Choroid plexus epithelial cell (primary cell): ENCODE measurements at regions not wholly inside any gene's neighbourhood (a gene's known extent, or its start where the extent isn't known, plus 50 kb on each side); places are given as distances from the start of the nearest gene placed in this dataset.
"Not testable (repeated sequence)": the region's sequence is repeated elsewhere in the genome, so short reads cannot be mapped to it uniquely, and the experiment has no call there.

Experiments used
- DNase-seq: peaks from one replicate; pipeline ENCODE4 v3.0.0-alpha.2; 2010; ENCODE audit warnings: low read depth
- H3K4me3 ChIP-seq: 2 replicates; pipeline ENCODE4 v1.5.1; 2011; ENCODE audit warnings: low read depth, mild to moderate bottlenecking, control low read depth, low read length, moderate library complexity
- TF ChIP-seq, protein P1 (sequence below): conservative IDR thresholded peaks from 2 replicates; pipeline ENCODE4 v1.5.1; 2011; ENCODE audit warnings: low read depth, mild to moderate bottlenecking, control low read depth, inconsistent platforms, low read length, moderate library complexity

DNA sequence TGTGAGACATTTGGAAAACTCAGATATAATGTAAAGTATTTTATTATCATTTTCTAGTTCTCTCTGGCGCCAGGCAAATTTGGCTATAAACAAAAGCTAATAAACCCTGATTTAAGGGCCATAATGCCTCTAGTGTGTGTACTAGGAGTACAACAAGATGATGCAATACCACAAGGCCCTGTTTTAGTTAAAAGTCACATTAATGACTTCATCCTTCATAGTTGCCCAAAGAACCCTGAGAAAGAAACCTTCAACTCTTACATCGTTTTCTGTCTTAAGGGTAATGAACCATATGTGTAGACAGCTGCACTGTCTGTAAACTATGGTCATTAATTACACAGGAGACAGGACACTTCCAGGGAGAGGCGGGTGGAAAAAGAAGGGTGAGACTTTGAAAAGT is 538.4 kb downstream of the FAM181B start:
- H3K4me3 ChIP-seq, result no peak overlapping the region
- no peak for DNase-seq
- TF ChIP-seq, protein P1, sequence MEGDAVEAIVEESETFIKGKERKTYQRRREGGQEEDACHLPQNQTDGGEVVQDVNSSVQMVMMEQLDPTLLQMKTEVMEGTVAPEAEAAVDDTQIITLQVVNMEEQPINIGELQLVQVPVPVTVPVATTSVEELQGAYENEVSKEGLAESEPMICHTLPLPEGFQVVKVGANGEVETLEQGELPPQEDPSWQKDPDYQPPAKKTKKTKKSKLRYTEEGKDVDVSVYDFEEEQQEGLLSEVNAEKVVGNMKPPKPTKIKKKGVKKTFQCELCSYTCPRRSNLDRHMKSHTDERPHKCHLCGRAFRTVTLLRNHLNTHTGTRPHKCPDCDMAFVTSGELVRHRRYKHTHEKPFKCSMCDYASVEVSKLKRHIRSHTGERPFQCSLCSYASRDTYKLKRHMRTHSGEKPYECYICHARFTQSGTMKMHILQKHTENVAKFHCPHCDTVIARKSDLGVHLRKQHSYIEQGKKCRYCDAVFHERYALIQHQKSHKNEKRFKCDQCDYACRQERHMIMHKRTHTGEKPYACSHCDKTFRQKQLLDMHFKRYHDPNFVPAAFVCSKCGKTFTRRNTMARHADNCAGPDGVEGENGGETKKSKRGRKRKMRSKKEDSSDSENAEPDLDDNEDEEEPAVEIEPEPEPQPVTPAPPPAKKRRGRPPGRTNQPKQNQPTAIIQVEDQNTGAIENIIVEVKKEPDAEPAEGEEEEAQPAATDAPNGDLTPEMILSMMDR, result no peak

GRCh38 chr11:82194521-82194920 is 539.1 kb downstream of the FAM181B start:
- no peak overlapping the region for H3K4me3 ChIP-seq
- TF ChIP-seq, protein P1, result no peak
- DNase-seq, result no peak

DNA sequence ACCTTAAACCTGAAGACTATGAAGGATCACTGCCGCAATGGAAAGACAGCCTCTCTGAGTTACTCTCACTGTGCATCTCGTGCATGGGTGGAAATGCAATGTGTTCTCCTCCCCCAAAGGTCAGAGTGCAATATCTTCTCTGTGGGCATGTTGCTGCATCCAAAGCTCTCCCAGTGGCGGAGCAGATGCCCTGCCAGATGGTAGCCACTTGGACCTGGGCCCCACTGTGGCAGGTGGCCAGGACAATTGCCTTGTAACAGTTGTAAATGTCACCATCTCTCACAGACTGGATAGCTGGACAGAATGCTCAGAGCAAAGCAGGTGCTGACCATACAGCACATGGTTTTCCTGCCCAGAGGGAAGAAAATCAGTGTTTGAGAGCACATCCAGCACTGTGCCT is 542.0 kb downstream of the FAM181B start:
- TF ChIP-seq, protein P1, result no peak
- no peak overlapping the region for H3K4me3 ChIP-seq
- no peak for DNase-seq

DNA sequence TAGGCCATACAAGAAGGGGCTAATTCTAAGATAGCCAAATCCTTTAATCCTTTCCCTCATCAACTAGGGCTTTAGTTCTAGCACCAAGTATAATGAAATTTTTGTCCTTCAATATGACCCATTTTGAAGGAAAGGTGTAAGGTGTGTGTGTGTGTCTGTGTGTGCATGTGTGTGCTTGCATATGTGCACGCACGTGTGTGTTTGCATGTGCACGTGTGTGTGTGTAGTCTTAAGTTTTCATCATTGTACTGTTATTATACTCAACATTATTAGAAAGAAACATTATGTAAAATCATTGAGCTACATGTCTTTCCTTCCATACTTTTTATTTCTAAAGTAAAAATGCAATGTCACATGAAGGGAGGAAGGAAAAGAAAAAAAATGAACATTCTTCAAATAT is 547.7 kb downstream of the FAM181B start:
- no peak overlapping the region for H3K4me3 ChIP-seq
- TF ChIP-seq, protein P1, result no peak
- no peak for DNase-seq

- no peak overlapping the region for H3K4me3 ChIP-seq
- DNase-seq, result no peak
- TF ChIP-seq, protein P1, result no peak
Observed at GRCh38 chr11:82184966-82185365, 548.7 kb downstream of the FAM181B start.

GRCh38 chr11:82183346-82183745 is 550.3 kb downstream of the FAM181B start:
- DNase-seq, result no peak
- no peak overlapping the region for H3K4me3 ChIP-seq
- TF ChIP-seq, protein P1, result no peak

DNA sequence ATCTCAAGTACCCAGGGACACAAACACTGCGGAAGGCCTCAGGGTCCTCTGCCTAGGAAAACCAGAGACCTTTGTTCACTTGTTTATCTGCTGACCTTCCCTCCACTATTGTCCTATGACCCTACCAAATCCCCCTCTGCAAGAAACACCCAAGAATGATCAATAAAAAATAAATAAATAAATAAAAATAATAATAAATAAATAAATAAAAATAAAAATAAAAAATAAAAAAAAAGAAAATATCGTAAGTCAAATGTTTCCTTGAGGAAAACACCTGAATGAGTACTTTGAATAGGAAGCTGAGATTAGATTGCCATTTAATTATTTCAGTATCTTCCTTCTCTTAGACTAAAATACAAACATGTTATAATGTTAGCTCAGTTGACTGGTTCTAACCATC is 551.0 kb downstream of the FAM181B start:
- H3K4me3 ChIP-seq, DNase-seq: not testable (repeated sequence)

DNA sequence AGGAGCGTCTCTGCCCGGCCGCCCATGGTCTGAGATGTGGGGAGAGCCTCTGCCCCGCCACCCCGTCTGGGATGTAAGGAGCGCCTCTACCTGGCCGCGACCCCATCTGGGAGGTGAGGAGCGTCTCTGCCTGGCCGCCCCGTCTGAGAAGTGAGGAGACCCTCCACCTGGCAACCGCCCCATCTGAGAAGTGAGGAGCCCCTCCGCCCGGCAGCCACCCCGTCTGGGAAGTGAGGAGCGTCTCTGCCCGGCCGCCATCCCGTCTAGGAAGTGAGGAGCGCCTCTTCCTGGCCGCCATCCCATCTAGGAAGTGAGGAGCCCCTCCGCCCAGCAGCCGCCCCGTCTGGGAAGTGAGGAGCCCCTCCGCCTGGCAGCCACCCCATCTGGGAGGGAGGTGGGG is 551.9 kb downstream of the FAM181B start:
- not testable (repeated sequence) for H3K4me3 ChIP-seq, DNase-seq
